ENCODE measurements at regions not wholly inside any gene's neighbourhood (a gene's known extent, or its start where the extent isn't known, plus 50 kb on each side); places are given as distances from the start of the nearest gene placed in this dataset.

- Histone ChIP-seq H3K27ac (ENCODE audit: low read depth, low read length) (no peak overlapping the region), H3K4me2 (ENCODE audit: low read length) (no peak overlapping the region), H3K9me3 (ENCODE audit: control insufficient read depth, insufficient read depth, low read length) (no peaks in the 10 kb centered on the region), H3K27me3 (ENCODE audit: control insufficient read depth, low read length) (no peaks in the 10 kb centered on the region), H3K4me3 (ENCODE audit: low read length) (no peak overlapping the region), H3K79me2 (ENCODE audit: control insufficient read depth, low read length) (no peaks in the 10 kb centered on the region), H3K4me1 (ENCODE audit: control insufficient read depth, low read length) (no peaks in the 10 kb centered on the region), H4K20me1 (ENCODE audit: control insufficient read depth, insufficient read depth, low read depth, low read length) (no peaks in the 10 kb centered on the region), H3K36me3 (ENCODE audit: control insufficient read depth, low read length) (no peaks in the 10 kb centered on the region), H3F3A (ENCODE audit: control insufficient read depth, insufficient read depth) (no peaks in the 10 kb centered on the region), H3K9me2 (replicated peaks; ENCODE audit: control insufficient read depth, low read length) (no peaks in the 10 kb centered on the region)
- TF ChIP-seq EZH2phosphoT487 (IDR thresholded peaks at IDR 0.05; ENCODE audit: borderline replicate concordance, low read length) (no peak), CTCF (IDR thresholded peaks at IDR 0.05; ENCODE audit: low read depth, low read length, poor library complexity, severe bottlenecking) (no peak)
Measured at GRCh38 chr1:221925947-221926346, 184.1 kb upstream of the DUSP10 start.

- Histone ChIP-seq H3K9me3 (ENCODE audit: control insufficient read depth, insufficient read depth, low read length) (no peaks in the 10 kb centered on the region), H3F3A (ENCODE audit: control insufficient read depth, insufficient read depth) (no peaks in the 10 kb centered on the region), H3K27me3 (ENCODE audit: control insufficient read depth, low read length) (no peaks in the 10 kb centered on the region), H4K20me1 (ENCODE audit: control insufficient read depth, insufficient read depth, low read depth, low read length) (no peaks in the 10 kb centered on the region), H3K4me2 (ENCODE audit: low read length) (no peak overlapping the region), H3K9me2 (replicated peaks; ENCODE audit: control insufficient read depth, low read length) (no peaks in the 10 kb centered on the region), H3K4me1 (ENCODE audit: control insufficient read depth, low read length) (no peaks in the 10 kb centered on the region), H3K27ac (ENCODE audit: low read depth, low read length) (no peak overlapping the region), H3K4me3 (ENCODE audit: low read length) (no peak overlapping the region), H3K79me2 (ENCODE audit: control insufficient read depth, low read length) (no peaks in the 10 kb centered on the region), H3K36me3 (ENCODE audit: control insufficient read depth, low read length) (no peaks in the 10 kb centered on the region)
- no peak for TF ChIP-seq CTCF (IDR thresholded peaks at IDR 0.05; ENCODE audit: low read depth, low read length, poor library complexity, severe bottlenecking)
Measured at GRCh38 chr1:221923929-221924598, 182.2 kb upstream of the DUSP10 start.

- no peaks in the 10 kb centered on the region for H3F3A ChIP-seq (ENCODE audit: control insufficient read depth, insufficient read depth)
- H3K9me3 ChIP-seq (ENCODE audit: control insufficient read depth, insufficient read depth, low read length) = no peaks in the 10 kb centered on the region
- H3K4me2 ChIP-seq (ENCODE audit: low read length) = no peak overlapping the region
- H3K79me2 ChIP-seq (ENCODE audit: control insufficient read depth, low read length) = no peaks in the 10 kb centered on the region
- H3K9me2 ChIP-seq (replicated peaks; ENCODE audit: control insufficient read depth, low read length) = no peaks in the 10 kb centered on the region
- TF ChIP-seq CTCF (IDR thresholded peaks at IDR 0.05; ENCODE audit: low read depth, low read length, poor library complexity, severe bottlenecking) (no peak), EZH2phosphoT487 (IDR thresholded peaks at IDR 0.05; ENCODE audit: borderline replicate concordance, low read length) (no peak)
- no peak overlapping the region for H3K27ac ChIP-seq (ENCODE audit: low read depth, low read length)
- H3K4me1 ChIP-seq (ENCODE audit: control insufficient read depth, low read length) = no peaks in the 10 kb centered on the region
- H4K20me1 ChIP-seq (ENCODE audit: control insufficient read depth, insufficient read depth, low read depth, low read length) = no peaks in the 10 kb centered on the region
- no peaks in the 10 kb centered on the region for H3K36me3 ChIP-seq (ENCODE audit: control insufficient read depth, low read length)
- no peaks in the 10 kb centered on the region for H3K27me3 ChIP-seq (ENCODE audit: control insufficient read depth, low read length)
- H3K4me3 ChIP-seq (ENCODE audit: low read length) = no peak overlapping the region
Measured at GRCh38 chr1:221921936-221922335, 180.0 kb upstream of the DUSP10 start.
